Osteoblast (primary cell): ENCODE measurements at regions not wholly inside any gene's neighbourhood (a gene's known extent, or its start where the extent isn't known, plus 50 kb on each side); places are given as distances from the start of the nearest gene placed in this dataset.

ENCODE experiments used
- DNase-seq: peaks from one replicate; pipeline ENCODE4 v3.0.0; 2011; ENCODE audit warnings: low spot score, mixed read lengths; ENCODE audit not compliant: insufficient read length; ENCODE audit errors: missing footprints
- H2AFZ ChIP-seq: 2 replicates; pipeline ENCODE4 v1.6.0; 2011; ENCODE audit warnings: mild to moderate bottlenecking, low read length
- H3K27ac ChIP-seq: 2 replicates; pipeline ENCODE4 v1.5.1; 2011; ENCODE audit warnings: mild to moderate bottlenecking, low read depth, low read length, moderate library complexity
- H3K27me3 ChIP-seq: 2 replicates; pipeline ENCODE4 v1.6.0; 2012; ENCODE audit warnings: mild to moderate bottlenecking, control low read depth, inconsistent platforms, low read length, moderate library complexity; ENCODE audit not compliant: insufficient read depth
- H3K36me3 ChIP-seq: 2 replicates; pipeline ENCODE4 v1.5.1; 2011; ENCODE audit warnings: mild to moderate bottlenecking, low read length, control low read depth, moderate library complexity; ENCODE audit not compliant: insufficient read depth
- H3K4me1 ChIP-seq: 2 replicates; pipeline ENCODE4 v1.5.1; 2011; ENCODE audit warnings: mild to moderate bottlenecking, low read length, control low read depth, moderate library complexity; ENCODE audit not compliant: insufficient read depth
- H3K4me2 ChIP-seq: 2 replicates; pipeline ENCODE4 v1.6.0; 2011; ENCODE audit warnings: mild to moderate bottlenecking, low read length; ENCODE audit not compliant: insufficient read depth
- H3K4me3 ChIP-seq: fragments of 200-600 bp; sonication (generic); 3 replicates; pipeline ENCODE4 v1.5.1; 2012; ENCODE audit warnings: mild to moderate bottlenecking, low read length, inconsistent platforms; ENCODE audit not compliant: insufficient read depth
- H3K79me2 ChIP-seq: 2 replicates; pipeline ENCODE4 v1.6.0; 2012; ENCODE audit warnings: mild to moderate bottlenecking, low read length, control low read depth, inconsistent platforms; ENCODE audit not compliant: insufficient read depth
- H3K9me3 ChIP-seq: 2 replicates; pipeline ENCODE4 v1.5.1; 2011; ENCODE audit warnings: low read depth, low read length, control low read depth
- H4K20me1 ChIP-seq: 2 replicates; pipeline ENCODE4 v1.6.0; 2012; ENCODE audit warnings: mild to moderate bottlenecking, low read length, control low read depth; ENCODE audit not compliant: insufficient read depth
- TF ChIP-seq, protein P1 (sequence below): IDR thresholded peaks from 2 replicates; pipeline ENCODE4 v1.5.1; 2011; ENCODE audit warnings: mild to moderate bottlenecking, low read depth, low read length, moderate library complexity; ENCODE audit errors: extremely low read depth

- Histone ChIP-seq H3K9me3 (no peaks in the 10 kb centered on the region), H3K27ac (no peak overlapping the region), H3K36me3 (no peaks in the 10 kb centered on the region), H3K4me1 (peaks cover 22% of the 10 kb centered on the region), H3K27me3 (peaks cover 38% of the 10 kb centered on the region), H3K4me2 (no peak overlapping the region), H4K20me1 (no peaks in the 10 kb centered on the region), H3K79me2 (no peaks in the 10 kb centered on the region), H3K4me3 (no peak overlapping the region), H2AFZ (no peak overlapping the region)
- DNase-seq: no peak
- TF ChIP-seq, protein P1, sequence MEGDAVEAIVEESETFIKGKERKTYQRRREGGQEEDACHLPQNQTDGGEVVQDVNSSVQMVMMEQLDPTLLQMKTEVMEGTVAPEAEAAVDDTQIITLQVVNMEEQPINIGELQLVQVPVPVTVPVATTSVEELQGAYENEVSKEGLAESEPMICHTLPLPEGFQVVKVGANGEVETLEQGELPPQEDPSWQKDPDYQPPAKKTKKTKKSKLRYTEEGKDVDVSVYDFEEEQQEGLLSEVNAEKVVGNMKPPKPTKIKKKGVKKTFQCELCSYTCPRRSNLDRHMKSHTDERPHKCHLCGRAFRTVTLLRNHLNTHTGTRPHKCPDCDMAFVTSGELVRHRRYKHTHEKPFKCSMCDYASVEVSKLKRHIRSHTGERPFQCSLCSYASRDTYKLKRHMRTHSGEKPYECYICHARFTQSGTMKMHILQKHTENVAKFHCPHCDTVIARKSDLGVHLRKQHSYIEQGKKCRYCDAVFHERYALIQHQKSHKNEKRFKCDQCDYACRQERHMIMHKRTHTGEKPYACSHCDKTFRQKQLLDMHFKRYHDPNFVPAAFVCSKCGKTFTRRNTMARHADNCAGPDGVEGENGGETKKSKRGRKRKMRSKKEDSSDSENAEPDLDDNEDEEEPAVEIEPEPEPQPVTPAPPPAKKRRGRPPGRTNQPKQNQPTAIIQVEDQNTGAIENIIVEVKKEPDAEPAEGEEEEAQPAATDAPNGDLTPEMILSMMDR: no peak
These were observed 262.3 kb upstream of the HES1 start for GRCh38 chr3:193873426-193874201.

DNA sequence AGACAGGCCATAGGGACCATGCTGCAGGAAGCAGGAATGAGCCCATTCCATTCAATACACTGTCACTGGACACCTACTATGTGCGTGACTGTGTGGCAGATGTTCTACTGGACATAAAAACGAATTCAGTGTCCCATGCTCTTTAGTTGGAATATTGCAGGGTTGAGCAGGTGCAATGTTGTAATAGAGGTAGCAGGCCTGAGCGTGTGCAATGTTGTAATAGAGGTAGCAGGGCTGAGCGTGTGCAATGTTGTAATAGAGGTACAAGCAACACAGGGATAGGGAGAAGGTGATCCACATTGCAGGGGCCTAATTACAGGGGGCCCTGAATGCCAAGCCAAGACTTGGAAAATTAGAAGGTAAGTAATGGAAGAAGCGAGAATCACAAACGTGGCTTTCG, 261.4 kb upstream of the HES1 start:
- Histone ChIP-seq H3K79me2 (no peaks in the 10 kb centered on the region), H3K4me3 (no peak overlapping the region), H3K4me1 (peaks cover 22% of the 10 kb centered on the region), H3K4me2 (no peak overlapping the region), H4K20me1 (no peaks in the 10 kb centered on the region), H3K9me3 (no peaks in the 10 kb centered on the region), H3K36me3 (no peaks in the 10 kb centered on the region), H2AFZ (no peak overlapping the region), H3K27ac (no peak overlapping the region), H3K27me3 (peaks cover 46% of the 10 kb centered on the region)
- no peak for DNase-seq
- TF ChIP-seq, protein P1: no peak

DNA sequence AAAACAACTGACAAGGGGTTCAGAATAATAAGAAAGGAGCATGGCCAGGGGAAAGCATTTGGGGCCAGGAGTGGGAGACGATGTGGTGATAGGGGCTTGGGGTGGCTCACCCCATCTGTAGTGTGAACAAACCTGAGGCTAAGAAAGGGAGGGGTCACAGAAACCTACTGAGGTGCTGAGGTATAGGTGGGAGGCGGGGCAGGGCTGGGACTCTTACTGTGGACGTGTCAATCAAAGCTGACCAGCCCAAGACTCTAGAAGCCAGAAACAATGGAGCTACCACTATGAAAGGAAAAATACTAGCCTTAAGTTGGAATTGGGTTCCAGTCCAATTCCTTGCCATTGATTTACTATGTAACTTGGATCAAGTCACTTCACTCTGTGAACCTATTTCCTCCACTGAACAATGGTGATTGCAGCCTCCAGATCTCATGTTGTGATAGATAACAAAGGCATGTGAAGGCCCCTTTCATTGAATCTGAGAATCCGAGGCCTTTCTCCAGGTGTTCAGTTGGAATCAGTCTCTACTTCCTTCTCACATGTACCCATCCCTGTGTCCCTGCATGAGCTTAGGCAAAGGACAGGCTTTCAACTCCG, 260.9 kb upstream of the HES1 start:
- peaks cover 20% of the 10 kb centered on the region for H3K4me1 ChIP-seq
- H3K27me3 ChIP-seq: peaks cover 51% of the 10 kb centered on the region
- TF ChIP-seq, protein P1: no peak

DNA sequence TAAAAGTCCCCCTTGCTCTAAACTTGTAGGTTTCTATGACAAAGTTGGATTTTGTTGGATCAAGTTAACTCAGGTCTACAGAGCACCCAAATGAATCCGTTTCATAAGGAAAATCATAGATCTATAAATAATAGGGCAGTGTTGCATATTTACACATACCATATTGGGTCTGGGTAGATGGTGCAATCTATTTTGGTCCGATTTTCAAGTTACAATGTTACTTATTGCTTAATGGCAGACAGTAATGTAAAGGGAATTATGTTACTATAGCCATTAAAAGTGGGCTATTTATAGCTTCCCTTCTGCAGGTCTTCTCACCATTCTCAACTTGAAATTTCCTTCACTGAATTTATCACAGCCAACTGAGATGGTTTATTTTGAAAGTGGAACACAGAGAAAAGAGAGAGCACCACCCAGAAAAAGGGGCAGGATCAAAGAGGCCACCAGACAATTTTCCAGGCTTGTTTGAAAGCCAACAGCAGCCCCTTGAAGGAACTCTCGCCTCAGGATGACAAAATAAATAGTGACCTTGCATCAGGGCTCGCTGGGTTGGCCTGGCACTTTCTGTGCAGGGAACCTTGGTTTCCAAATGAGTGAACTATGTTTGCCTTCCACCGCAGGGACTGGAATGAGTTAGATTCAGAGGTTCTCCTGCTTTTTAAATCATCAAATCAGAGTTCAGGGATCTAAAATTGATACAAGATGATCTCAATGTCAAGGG, 260.2 kb upstream of the HES1 start:
- H3K36me3 ChIP-seq: no peaks in the 10 kb centered on the region
- peaks cover 55% of the 10 kb centered on the region for H3K27me3 ChIP-seq
- H3K79me2 ChIP-seq: no peaks in the 10 kb centered on the region
- H3K4me1 ChIP-seq: peaks cover 14% of the 10 kb centered on the region
- DNase-seq: no peak
- no peak overlapping the region for H3K4me3 ChIP-seq
- no peak overlapping the region for H3K27ac ChIP-seq
- no peak overlapping the region for H2AFZ ChIP-seq
- no peak overlapping the region for H3K4me2 ChIP-seq
- no peaks in the 10 kb centered on the region for H4K20me1 ChIP-seq
- H3K9me3 ChIP-seq: no peaks in the 10 kb centered on the region
- TF ChIP-seq, protein P1: no peak

More for the DNA sequence above, 260.9 kb upstream of the HES1 start:
- no peaks in the 10 kb centered on the region for H3K79me2 ChIP-seq
- H3K36me3 ChIP-seq: no peaks in the 10 kb centered on the region
- H3K9me3 ChIP-seq: no peaks in the 10 kb centered on the region
- no peak overlapping the region for H2AFZ ChIP-seq
- no peak overlapping the region for H3K4me2 ChIP-seq
- H4K20me1 ChIP-seq: no peaks in the 10 kb centered on the region
- no peak overlapping the region for H3K27ac ChIP-seq
- DNase-seq: no peak
- no peak overlapping the region for H3K4me3 ChIP-seq
